NK-92 treated with Interleukin-12 subunit alpha and Interleukin-12 subunit beta, amount 100 ng/mL, for 24 hours (cell line): ENCODE measurements at regions not wholly inside any gene's neighbourhood (a gene's known extent, or its start where the extent isn't known, plus 50 kb on each side); places are given as distances from the start of the nearest gene placed in this dataset.
"Not testable (repeated sequence)": the region's sequence is repeated elsewhere in the genome, so short reads cannot be mapped to it uniquely, and the experiment has no call there.

Source experiments
- DNase-seq: peaks from one replicate; lab custom pipeline; 2025; lab: John Stamatoyannopoulos, UW

DNA sequence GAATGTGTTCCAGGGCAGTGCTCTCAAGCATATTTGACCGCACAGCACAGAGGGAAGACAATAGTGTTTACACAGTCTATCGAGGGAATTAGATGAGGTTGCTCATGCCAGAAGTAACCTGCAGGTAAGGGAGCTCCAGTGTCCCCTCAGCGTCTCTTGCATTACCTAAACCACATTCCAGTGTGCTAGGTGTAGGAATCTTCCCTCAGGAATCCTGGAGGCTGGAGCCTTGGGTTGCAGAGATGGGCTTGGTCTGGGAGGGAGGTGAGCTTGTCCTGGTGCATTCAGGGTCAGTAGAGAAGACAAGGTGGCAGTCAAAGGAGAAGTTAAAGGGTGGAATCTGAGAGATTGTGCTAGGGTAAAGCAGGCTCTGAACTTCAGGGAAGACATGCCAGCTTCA lies 56.3 kb downstream of the SOX14 start:
- no peak for DNase-seq

DNA sequence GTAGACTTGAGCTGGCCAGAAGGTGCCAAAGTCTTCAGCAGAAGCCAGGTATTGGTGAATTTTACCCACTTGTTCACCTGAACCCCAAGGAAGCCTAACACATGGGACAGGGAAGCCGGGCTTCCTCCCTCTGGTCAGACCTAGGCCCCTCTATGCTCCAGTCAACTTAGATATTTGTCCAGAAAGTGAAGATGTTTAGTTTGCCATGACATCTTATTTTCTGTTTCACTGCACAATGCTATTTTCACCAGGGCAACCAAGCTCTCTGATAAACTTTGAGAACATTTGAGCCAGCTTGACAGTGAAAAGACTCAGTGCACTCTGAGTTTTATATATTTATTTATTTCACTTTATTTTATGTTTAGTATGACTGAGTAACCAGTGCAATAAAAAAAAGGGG lies 71.0 kb downstream of the SOX14 start:
- DNase-seq = no peak

DNA sequence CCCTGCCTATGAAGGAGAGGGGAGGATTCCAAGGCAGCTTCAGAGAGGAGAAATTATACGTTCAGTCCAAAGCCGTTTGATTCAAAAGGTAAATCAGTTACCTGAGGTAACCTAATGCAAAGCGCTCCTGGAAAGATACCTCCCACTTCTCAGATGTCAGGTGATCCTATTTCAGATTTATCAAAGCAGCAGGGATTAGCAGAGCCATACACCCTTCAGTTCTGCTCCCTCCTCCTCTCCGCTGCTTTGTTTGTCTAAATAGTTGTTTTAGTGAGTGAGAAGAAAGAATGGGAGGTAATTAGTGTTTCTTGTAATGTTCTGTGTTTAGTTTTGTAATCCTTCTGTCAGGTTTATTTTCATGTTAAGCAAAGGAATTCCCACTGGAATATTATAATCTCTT lies 81.1 kb downstream of the SOX14 start:
- DNase-seq = no peak

DNA sequence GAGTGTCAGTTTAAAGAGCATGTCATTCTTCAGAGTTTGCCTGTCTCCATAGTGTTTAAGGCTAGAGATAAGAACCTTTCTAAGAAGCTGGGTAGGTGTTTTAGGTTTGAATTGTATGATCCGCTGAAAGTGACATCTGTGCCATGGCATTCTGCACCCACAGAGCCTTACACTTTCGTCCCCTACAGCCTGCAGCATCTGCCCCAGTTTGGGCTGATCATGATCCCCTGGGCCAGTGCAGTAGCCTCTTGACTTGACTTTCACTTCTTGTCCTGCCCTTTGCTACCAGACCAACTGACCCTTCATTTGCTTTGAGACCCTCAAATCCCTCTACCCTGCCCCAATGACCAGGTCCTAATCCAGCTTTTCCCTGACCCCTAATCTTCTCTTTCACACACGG lies 81.6 kb downstream of the SOX14 start:
- no peak for DNase-seq

DNA sequence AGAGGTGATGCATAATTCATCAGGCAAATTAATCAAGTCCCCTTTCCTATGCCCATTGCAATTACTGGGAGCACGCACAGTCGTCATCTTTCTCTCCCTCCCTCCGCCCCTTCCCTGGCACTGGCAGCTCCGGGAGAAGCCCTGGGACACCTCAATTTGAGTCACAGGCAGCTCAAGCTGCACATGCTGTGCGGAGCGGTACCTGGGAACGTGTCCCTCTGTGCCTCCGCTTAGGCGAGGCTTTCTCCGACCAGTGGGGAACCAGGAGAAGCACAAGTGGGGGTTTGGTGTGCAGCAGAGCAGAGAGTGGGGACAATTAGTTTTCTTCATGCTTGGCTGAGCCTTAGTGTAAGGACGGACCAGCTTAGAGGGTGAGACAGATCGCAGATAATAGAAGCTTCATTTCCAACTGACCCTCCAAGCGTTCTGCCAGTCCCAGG lies 88.3 kb downstream of the SOX14 start:
- DNase-seq = no peak

DNA sequence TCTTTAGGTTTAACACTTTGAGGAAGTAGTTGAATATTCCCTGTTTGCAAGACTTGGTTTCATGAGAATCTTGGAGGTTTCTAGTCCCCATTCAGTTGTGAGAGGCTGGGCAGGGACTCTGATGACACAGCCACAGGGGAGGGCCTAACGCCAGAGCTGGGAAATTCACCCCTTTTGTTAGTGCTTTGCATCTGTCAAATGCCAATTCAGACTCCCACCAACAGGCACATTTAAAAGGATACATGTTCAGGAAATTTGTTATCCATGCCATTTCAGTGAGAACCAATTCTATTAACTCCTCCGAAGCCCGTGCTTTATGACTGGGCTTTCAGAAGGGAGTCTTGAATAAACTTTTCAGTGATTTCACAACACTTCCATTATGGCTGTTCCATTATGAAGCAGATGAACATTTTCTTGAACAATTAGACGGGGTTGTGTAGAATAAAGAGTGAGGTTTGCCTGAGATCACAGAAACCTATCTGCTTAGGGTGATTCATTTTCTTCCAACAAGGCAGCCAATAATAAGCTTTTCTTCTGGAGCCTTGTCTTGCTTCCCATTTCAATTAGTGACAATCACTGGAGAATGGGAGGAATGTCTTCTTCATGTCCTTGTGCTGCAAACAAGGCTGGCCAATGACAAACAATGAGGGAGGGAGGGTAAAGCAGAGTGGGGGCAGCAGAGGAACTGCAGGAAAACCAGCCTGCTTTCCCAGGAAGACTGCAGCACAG lies 90.6 kb downstream of the SOX14 start:
- DNase-seq = no peak

DNA sequence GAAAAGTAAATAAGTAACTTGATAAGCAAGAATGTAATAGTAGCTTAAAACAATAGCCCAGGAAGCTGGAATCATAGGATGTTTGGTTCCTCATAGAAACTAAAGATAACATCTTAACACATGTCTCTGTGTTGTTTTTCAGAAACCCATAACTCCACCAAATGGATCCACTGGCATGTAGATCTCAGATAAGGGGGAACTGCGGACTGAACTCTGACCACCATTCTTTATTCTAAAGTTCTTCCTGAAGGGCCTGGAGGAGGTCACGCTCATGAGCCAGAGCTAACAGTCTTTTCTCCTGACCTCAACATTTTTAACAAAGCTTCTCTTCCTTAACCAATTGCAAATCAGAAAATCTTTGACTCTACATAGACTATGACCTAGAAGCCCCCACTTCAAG lies 101.9 kb downstream of the SOX14 start:
- no peak for DNase-seq

DNA sequence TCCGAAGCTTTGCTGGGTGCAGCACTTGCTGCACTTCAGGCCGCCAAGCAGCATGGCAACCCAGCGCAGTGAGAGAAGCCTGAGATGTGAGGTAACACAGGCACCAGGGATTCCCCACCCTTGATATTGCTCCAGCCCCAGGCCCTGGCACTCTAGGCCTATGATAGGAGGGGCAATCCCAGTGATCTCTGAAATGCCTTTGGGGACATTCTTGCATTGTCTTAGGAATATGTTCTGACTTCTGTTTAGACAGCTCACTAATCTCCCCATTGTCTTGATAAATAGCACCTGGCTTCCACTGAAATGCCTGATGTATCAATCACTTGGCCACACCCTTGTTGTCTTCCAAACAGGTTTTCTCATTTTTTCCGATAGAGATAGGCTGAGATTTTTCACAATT lies 102.8 kb downstream of the SOX14 start:
- no peak for DNase-seq

DNA sequence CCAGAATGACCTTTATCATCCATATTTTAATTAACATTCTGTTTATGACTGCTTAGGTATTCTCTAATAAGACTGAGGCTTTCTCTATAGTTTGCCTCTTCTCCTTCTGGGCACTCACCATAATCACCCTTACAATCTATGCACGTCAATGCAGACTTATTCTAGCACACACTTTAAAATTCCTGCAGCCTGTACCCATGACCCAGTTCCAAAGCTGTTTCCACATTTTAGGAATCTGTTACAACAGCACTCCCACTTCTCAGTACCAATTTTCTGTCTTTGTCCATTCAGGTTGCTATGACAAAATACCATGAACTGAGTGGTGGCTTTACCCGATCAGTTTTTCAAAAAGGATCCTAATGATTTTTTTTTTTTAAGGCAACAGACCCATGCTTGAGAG lies 103.5 kb downstream of the SOX14 start:
- no peak for DNase-seq

DNA sequence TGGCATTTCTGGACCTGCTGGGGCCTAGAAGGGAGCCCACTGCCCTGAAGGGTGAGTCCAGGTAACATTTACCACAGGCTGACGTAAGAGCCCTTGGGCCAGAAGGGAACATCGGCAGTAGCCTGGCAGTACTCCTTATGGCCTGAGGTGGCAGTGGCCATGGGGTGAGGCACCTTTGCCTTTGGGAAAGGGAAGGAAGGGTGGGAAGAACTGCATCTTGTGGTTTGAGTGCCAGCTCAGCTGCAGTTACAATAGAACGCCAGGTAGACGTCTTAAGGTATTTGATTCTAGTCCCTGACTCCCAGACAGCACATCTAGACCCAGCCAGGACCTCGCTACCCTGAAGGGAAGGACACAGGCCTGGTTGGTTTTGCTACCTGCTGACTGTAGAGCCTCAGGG lies 104.9 kb downstream of the SOX14 start:
- no peak for DNase-seq

DNA sequence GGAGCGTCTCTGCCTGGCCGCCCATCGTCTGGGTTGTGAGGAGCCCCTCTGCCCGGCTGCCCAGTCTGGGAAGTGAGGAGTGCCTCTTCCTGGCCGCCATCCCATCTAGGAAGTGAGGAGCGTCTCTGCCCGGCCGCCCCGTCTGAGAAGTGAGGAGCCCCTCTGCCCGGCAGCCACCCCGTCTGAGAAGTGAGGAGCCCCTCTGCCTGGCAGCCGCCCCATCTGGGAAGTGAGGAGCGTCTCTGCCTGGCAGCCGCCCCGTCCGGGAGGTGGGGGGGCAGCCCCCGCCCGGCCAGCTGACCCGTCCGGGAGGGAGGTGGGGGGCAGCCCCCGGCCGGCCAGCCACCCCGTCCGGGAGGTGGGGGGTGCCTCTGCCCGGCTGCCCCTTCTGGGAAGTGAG lies 108.5 kb downstream of the SOX14 start:
- DNase-seq = not testable (repeated sequence)

DNA sequence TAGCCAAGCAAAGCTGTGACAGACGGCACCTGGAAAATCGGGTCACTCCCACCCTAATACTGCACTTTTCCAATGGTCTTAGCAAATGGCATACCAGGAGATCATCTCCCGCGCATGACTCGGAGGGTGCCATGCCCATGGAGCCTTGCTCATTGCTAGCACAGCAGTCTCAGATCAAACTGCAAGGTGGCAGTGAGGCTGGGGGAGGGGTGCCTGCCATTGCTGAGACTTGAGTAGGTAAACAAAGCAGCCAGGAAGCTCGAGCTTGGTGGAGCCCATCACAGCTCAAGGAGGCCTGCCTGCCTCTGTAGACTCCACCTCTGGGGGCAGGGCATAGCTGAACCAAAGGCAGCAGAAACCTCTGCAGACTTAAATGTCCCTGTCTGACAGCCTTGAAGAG lies 113.1 kb upstream of the CLDN18 start:
- DNase-seq = not testable (repeated sequence)

DNA sequence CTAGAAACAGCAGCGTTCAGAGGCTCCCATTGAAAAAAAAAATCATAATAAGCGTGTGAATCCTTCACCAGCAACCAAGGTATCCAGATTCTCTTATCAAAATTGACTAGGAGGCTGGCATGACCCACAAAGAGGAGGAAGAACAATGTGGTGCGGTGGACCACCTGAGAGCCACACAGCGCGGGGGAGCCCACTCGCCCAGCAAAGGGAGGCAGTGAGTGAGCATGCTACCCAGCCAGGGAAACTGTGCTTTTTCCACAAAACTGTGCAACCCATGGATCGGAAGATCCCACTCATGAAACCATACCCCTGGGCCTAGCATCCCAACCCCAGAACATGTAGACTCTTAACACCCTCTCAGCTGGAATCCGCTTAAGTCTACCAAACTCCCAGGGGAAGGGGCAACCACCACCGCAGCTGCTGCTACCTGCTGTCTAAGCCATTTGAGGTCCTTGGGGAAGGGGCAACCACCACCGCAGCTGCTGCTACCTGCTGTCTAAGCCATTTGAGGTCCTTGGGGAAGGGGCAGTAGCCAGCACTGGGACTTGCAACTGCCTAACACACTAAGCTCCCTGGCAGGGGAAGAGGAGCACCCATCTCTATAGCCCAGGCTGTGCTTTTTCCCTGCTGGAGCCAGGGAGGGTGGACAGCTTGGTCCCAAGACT lies 102.8 kb upstream of the CLDN18 start:
- no peak for DNase-seq

DNA sequence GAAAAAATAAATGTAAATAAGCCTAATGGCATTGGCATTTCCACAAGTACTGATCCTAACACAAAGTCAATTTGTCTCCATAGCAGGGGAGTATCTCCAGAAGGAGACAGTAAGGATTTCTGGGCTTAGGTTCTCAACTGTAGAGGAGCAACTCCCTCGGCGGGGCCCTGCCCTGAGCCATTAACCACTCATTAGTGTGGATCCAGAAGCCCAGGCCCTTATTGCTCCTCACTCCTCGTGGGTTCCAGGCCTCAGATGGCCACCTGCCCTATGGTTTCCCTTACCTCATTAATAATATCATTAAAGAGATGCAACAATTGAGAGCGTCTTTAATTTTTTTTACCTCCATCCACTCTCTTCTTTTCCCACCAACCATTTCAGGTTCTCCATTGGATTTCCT lies 85.3 kb upstream of the CLDN18 start:
- no peak for DNase-seq

DNA sequence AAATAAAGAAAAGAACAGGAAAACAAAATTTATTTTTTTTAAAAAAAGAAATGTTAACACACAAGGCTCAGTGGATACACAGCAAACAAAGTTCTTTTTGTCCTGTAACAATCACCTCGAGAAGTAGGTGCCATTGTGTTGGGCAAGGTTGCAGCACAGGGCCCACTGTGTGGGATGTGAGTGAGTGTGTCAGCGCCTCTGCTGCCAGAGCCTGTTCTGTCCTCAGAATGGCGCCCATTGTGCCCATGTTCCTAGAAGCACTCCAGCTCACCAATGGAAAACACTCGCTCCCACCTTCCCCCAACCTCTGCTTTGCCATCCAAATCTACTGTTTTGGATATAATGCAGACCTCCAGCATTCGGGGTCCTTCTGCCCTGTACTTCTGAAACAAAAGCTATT lies 84.9 kb upstream of the CLDN18 start:
- no peak for DNase-seq

DNA sequence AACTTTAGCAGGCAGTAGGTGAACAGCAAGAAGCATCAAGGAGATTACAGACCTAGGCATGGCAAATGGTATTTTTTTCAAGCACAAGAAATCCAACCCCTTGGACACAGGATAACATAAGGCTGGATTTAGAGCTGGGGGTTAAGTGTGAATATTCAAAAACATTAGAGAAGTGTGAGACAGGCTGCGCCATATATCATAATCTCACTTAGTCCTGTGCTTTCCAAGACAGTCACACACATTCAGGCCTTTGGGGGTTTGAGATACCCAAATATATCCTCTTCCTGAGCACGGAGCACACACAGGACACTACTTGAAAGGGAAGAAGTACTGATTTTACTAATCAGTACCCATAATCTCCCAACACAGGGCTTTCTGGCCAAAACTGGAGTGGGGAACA lies 83.0 kb upstream of the CLDN18 start:
- DNase-seq = no peak

DNA sequence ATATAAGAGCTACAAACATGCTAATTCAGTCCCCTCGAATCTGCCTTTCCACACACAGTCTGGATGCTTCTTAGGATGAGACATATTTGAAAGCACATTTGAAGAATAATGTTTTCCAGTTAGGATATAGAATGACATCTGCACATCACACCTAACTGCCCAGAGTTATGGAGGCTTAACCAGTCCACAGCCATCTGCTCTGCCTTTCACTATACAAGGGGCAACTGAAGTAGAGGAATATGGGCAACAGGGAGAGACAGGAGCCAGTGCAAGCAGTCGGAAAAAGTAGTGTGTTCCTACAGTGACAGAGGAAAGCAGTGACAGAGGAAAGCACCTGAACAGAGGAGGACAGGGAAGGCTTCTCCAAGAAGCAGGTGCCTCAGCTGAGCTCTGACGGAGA lies 79.0 kb upstream of the CLDN18 start:
- DNase-seq = no peak

DNA sequence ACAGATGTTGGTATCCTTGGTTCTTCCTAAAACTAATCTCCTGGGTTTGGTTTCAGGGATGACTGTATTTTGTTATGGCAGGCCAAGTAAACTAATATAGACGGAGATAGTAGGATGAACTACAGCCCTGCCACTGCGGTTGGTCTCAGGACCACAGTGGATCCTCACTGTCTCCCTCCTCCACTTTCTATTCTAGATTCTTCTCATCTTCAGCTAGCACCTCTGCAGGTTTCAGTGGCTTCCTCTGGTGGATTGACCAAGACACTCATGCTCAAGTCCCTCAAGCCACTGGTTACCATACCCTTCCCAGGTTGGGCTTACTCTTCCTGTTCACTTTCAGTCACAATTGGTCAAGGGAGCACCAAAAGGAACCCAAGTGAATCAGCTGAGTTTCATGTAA lies 71.1 kb upstream of the CLDN18 start:
- no peak for DNase-seq

DNA sequence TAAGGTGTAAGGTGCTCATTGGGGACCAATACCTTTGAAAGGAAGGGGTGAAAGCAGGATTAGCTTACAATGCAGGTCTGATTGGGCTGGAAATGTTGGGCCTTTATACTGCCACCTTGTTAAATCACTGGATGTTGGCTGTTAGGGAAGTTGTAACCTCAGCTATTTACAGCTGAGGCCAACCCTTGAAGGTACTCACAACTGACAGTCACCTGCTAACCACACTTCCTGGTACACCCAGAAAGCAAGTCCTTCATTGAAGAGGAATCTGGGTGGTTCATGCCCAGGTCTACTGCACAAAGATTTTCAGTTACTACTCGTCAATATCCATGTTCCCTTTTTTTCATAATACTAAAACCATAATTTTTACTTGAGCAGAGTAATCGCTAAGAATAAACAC lies 65.4 kb upstream of the CLDN18 start:
- DNase-seq = no peak

DNA sequence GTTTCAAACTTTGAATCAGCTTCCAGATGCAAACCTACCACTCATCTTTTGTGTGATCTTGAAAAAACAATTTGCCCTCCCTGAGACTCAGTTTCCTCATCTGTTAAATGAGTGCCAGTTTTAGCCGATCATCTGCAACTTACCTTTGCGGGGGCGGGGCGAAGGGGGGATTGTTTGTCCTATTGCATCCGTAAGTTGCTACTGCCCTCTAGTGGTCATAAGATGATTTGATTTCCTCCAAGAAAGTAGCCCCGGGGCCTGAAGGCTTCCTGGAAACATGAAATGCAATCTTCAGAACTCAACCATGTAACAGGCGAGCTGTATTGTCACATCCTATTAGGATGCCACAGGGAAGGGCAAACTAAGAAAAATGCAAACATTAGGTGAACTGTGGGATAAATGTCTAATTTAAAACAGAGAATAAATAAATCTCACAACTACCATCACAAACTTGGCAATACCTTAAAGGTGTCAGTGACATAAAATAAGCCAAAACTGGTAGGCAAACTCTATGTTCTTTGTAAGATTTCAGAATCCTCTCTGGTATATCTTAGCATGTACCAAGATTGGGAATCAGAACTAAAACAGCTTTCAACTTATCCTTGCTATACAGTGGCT lies 63.5 kb upstream of the CLDN18 start:
- DNase-seq = peak; percentile 28

DNA sequence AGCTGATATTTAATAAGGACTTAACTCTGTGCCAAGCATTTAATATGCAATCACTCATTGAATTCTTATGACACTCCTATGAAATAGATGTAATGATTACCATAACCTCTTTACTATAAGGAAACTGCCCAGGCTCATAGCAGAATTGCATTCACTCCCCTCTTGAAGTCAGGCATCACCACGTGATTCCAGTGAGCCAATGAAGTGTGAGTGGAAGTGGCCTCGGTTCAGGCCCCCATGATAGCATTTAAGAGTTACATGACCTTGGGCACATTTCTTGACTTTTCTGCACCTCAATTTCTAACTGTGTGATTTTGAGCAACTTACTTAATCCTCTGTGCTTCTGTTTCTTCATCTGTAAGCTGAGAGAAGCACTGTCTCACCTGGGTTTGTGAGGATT lies 62.8 kb upstream of the CLDN18 start:
- no peak for DNase-seq

DNA sequence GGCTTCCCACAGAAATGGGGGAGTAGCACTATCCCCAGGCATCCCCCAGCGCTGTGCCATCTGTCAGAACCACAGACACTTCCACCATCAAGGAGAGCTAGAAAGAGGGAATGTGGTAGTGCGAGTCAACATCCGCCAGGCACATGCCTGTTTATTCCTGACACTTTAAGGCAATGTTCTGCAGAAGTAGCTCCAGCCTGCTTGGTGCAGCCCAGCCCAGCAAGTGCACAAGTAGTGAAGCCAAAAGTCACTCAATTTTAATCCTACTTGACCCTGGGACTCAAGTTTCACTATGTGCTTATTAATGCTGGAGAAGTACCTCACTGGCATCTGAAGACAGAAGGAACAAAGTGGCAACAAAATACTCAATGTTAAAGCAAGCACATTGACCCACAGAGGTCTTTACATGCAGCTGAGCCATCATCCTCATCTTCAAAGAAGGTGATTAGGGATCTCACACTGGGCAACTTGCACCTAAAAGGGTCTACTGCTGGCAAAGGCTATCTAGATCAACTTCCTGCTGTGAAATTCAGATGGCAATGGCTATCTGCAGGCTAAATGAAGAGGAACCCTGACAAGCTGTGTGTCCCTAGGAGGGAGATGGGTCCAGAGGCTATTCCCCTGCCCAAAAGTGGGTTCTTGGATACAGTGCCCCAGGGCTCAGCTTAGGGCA lies 61.4 kb upstream of the CLDN18 start:
- no peak for DNase-seq

DNA sequence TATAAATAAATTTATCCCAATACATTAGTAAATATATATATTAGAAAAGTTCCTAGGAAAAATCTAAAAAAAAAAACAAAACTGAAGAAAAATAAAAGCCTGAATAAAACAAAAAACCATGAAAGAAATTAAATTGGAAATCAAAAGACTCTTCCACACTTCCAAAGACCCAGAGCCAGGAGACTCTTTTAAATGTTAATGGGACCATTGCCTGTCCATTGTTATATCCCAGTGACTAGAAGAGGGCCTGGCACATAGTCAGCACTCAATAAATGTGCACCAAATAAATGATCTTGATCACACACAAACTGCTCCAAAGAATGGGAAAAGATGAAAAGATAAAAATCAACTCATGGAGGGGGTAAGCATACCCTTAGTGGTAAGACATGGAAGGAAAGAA lies 51.3 kb upstream of the CLDN18 start:
- no peak for DNase-seq
